Uterus (tissue), 3 donors: ENCODE measurements at regions not wholly inside any gene's neighbourhood (a gene's known extent, or its start where the extent isn't known, plus 50 kb on each side); places are given as distances from the start of the nearest gene placed in this dataset.
A peak's percentile ranks its signal among the peaks of the same experiment; 100 is the strongest.

Source experiments
- DNase-seq, 2 donors: peaks; one replicate each; pipeline ENCODE4 v3.0.0-alpha.2; 2019 to 2020
- H3K27ac ChIP-seq, 2 donors: fragments of 200-600 bp; sonication (generic); 1 replicate in 1 of 2; 2 replicates in 1 of 2; pipeline ENCODE4 v1.5.1; 2016 to 2018
- H3K27me3 ChIP-seq, 2 donors: fragments of 200-600 bp; sonication (generic); one replicate each; pipeline ENCODE4 v1.5.1; 2018 to 2019; ENCODE audit warnings: control low read depth in 1 of 2
- H3K36me3 ChIP-seq, 2 donors: fragments of 200-600 bp; sonication (generic); one replicate each; pipeline ENCODE4 v1.5.1; 2019; ENCODE audit warnings: control low read depth in 1 of 2
- H3K4me1 ChIP-seq, 2 donors: fragments of 200-600 bp; sonication (generic); one replicate each; pipeline ENCODE4 v1.5.1; 2018 to 2019; ENCODE audit warnings: control low read depth in 1 of 2
- H3K4me3 ChIP-seq, 2 donors: fragments of 200-600 bp; sonication (generic); 1 replicate in 1 of 2; 2 replicates in 1 of 2; pipeline ENCODE4 v1.5.1; 2018 to 2019; ENCODE audit warnings: mild to moderate bottlenecking in 1 of 2
- H3K9me3 ChIP-seq, 2 donors: fragments of 200-600 bp; sonication (generic); one replicate each; pipeline ENCODE4 v1.5.1; 2019; ENCODE audit warnings: control low read depth in 1 of 2
- POLR2A ChIP-seq, 2 donors: fragments of 450-650 bp; IDR thresholded peaks; one replicate each; pipeline ENCODE4 v1.6.1; 2016; ENCODE audit warnings: antibody characterized with exemption in 2 of 2, mild to moderate bottlenecking in 1 of 2, moderate library complexity in 1 of 2
- intact Hi-C: fragments of 100-400 bp; cut with DNase I; formaldehyde crosslinking; loops from one replicate; pipeline ENCODE4 v1.15.1; 2023; ENCODE audit warnings: low total_unique reads
- TF ChIP-seq, protein P1 (sequence below), 4 experiments: fragments of 200-600 bp in 2 of 4; fragments of 450-650 bp in 2 of 4; sonication (generic) in 2 of 4; IDR thresholded peaks; one replicate each; pipeline ENCODE4 v1.5.1; 2016 to 2019; ENCODE audit warnings: antibody characterized with exemption in 4 of 4, mild to moderate bottlenecking in 2 of 4, moderate library complexity in 1 of 4
- donor health status: DM: yes; HTN: yes; CAD: no.

DNA sequence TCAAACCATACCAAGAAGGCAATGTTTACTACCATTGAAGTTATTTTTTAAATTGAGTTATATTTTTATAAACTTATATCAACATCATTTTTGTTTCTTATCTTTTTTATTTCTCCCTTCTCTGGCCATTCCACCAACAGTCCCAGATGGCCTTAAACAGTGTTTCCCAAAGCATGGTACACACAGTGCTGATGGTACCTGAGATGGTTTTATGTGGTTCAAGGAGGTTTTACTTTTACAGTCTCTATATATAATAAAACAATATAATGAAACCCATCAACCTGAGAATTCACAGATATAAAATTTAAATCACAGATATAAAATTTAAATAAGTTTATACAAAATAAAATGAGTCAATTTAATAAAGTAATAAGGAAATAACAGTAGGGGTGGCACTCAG is 65.1 kb upstream of the MSTN start:
- Histone ChIP-seq H3K27ac (no peak overlapping the region), H3K4me3 (no peak overlapping the region), H3K4me1 (no peaks in the 10 kb centered on the region), H3K27me3 (no peaks in the 10 kb centered on the region), H3K9me3 (no peaks in the 10 kb centered on the region), H3K36me3 (no peaks in the 10 kb centered on the region)
- TF ChIP-seq, protein P1, sequence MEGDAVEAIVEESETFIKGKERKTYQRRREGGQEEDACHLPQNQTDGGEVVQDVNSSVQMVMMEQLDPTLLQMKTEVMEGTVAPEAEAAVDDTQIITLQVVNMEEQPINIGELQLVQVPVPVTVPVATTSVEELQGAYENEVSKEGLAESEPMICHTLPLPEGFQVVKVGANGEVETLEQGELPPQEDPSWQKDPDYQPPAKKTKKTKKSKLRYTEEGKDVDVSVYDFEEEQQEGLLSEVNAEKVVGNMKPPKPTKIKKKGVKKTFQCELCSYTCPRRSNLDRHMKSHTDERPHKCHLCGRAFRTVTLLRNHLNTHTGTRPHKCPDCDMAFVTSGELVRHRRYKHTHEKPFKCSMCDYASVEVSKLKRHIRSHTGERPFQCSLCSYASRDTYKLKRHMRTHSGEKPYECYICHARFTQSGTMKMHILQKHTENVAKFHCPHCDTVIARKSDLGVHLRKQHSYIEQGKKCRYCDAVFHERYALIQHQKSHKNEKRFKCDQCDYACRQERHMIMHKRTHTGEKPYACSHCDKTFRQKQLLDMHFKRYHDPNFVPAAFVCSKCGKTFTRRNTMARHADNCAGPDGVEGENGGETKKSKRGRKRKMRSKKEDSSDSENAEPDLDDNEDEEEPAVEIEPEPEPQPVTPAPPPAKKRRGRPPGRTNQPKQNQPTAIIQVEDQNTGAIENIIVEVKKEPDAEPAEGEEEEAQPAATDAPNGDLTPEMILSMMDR (IDR thresholded peaks at IDR 0.05) = no peak
- TF ChIP-seq POLR2A (IDR thresholded peaks at IDR 0.05) = no peak
- intact Hi-C loops = no loop called here
- no peak for DNase-seq

DNA sequence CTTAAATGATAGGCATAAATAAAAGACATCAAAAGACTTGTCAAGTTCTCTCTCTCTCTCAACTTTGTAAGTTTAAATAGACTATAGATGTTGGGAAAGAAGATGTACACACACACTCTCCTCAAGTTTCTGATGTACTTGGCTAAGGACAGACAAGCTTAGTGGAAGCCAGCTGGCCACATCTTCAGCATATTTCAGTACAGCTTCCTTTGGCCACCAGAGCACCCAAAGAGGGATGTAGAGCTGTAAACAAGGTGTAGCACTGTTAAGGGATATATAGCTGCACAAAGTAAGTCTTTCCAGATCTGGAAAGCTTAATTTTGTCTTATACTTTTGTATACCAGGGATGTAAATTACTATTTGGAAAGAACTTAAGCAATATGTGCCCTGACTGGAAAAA is 64.3 kb upstream of the MSTN start:
- no peak for TF ChIP-seq POLR2A (IDR thresholded peaks at IDR 0.05)
- TF ChIP-seq, protein P1 (IDR thresholded peaks at IDR 0.05) = no peak
- intact Hi-C loops = no loop called here

DNA sequence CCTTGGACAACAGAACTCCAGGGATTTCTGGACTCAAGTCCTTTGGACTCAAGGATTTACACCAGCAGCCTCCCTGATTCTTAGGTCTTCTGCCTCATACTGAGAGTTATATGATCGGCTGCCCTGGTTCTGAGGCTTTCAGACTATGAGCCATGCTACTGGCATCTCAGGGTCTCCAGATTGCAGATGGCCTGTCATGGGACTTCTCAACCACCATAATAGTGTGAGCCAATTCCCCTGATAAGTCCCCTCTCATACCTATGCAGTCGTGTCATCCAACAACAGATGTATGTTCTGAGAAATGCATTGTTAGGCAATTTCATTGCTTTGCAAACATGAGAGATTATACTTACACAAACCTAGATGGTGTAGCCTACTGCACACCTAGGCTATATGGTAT is 61.4 kb upstream of the MSTN start:
- H3K27me3 ChIP-seq = no peaks in the 10 kb centered on the region
- DNase-seq = no peak
- H3K9me3 ChIP-seq = no peaks in the 10 kb centered on the region
- no peaks in the 10 kb centered on the region for H3K36me3 ChIP-seq
- H3K4me1 ChIP-seq = no peaks in the 10 kb centered on the region
- TF ChIP-seq, protein P1 (IDR thresholded peaks at IDR 0.05) = no peak
- no peak for TF ChIP-seq POLR2A (IDR thresholded peaks at IDR 0.05)
- intact Hi-C loops = no loop called here
- H3K4me3 ChIP-seq = no peak overlapping the region
- H3K27ac ChIP-seq = no peak overlapping the region

More for the DNA sequence above, 64.3 kb upstream of the MSTN start:
- Histone ChIP-seq H3K27me3 (no peaks in the 10 kb centered on the region), H3K4me3 (no peak overlapping the region), H3K36me3 (no peaks in the 10 kb centered on the region), H3K27ac (no peak overlapping the region), H3K4me1 (no peaks in the 10 kb centered on the region), H3K9me3 (no peaks in the 10 kb centered on the region)
- no peak for DNase-seq

DNA sequence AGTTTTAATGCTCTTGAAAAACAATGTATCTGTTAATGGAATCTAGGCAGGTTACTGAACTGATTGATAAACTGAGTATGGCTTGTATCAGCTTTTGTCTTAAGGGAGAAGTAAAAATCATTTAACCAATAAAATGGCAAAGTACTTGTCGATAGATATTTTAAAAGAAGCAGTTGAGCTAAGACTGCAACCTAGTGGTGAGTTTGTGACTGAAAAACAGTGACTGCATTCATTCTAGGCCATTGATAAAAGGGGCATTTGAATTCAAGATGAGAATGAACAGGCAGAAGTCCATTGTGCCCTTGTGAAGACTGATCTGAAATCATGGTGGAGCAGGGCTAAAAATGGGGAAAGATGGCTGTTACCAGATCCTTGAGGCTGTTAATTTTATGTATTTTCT is 59.4 kb upstream of the MSTN start:
- DNase-seq = no peak
- intact Hi-C loops = no loop called here

DNA sequence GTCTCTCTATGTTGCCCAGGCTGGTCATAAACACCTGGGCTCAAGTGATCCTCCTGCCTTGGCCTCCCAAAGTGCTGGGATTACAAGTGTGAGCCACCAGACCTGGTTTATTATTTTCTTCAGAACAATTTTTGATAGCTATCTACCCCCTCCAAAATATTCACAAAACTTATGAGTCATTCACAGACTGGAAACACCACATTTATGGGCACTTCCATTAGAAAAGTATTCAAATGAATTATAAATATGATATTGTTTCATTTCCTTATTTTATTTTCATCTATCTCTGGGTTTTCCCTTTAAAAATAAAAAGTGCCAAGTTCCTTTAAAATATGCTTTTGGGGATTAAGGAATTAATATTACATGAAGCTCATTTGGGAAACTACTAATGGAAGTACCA is 58.8 kb upstream of the MSTN start:
- Histone ChIP-seq H3K27me3 (no peaks in the 10 kb centered on the region), H3K9me3 (no peaks in the 10 kb centered on the region), H3K27ac (no peak overlapping the region), H3K4me3 (no peak overlapping the region), H3K36me3 (no peaks in the 10 kb centered on the region), H3K4me1 (no peaks in the 10 kb centered on the region)
- intact Hi-C loops = no loop called here
- DNase-seq = no peak
- TF ChIP-seq, protein P1 (IDR thresholded peaks at IDR 0.05) = no peak
- no peak for TF ChIP-seq POLR2A (IDR thresholded peaks at IDR 0.05)

More for the DNA sequence above, 59.4 kb upstream of the MSTN start:
- H3K4me1 ChIP-seq = no peaks in the 10 kb centered on the region
- no peaks in the 10 kb centered on the region for H3K36me3 ChIP-seq
- H3K27me3 ChIP-seq = no peaks in the 10 kb centered on the region
- H3K9me3 ChIP-seq = no peaks in the 10 kb centered on the region
- TF ChIP-seq, protein P1 (IDR thresholded peaks at IDR 0.05) = peak in 3 of 4 experiments; percentile 18 to 53 (median 36)
- no peak for TF ChIP-seq POLR2A (IDR thresholded peaks at IDR 0.05)
- no peak overlapping the region for H3K4me3 ChIP-seq
- H3K27ac ChIP-seq = no peak overlapping the region
